RWPE1 (cell line): ENCODE measurements at regions not wholly inside any gene's neighbourhood (a gene's known extent, or its start where the extent isn't known, plus 50 kb on each side); places are given as distances from the start of the nearest gene placed in this dataset.
"Not testable (repeated sequence)": the region's sequence is repeated elsewhere in the genome, so short reads cannot be mapped to it uniquely, and the experiment has no call there.

Experiments used
- CTCF ChIA-PET: fragments of 350-600 bp; sonication (Branson Sonifier 250); formaldehyde crosslinking; extraction: SDS; loops from one replicate; lab custom pipeline; 2021; lab: Yijun Ruan, JAX
- POLR2A ChIA-PET: fragments of 400-600 bp; formaldehyde crosslinking; extraction: SDS; loops from one replicate; lab custom pipeline; 2020; ENCODE audit warnings: antibody characterized with exemption; ENCODE audit not compliant: low non-redundant PET; lab: Yijun Ruan, JAX
- DNase-seq: peaks from one replicate; pipeline ENCODE4 v3.0.0; 2012; ENCODE audit warnings: low spot score
- H3K27ac ChIP-seq: fragments of 450-650 bp; 2 replicates; pipeline ENCODE4 v1.5.1; 2017
- TF ChIP-seq, protein P1 (sequence below): fragments of 450-650 bp; conservative IDR thresholded peaks from 2 replicates; pipeline ENCODE4 v1.5.1; 2017; ENCODE audit warnings: low read depth, mild to moderate bottlenecking

DNA sequence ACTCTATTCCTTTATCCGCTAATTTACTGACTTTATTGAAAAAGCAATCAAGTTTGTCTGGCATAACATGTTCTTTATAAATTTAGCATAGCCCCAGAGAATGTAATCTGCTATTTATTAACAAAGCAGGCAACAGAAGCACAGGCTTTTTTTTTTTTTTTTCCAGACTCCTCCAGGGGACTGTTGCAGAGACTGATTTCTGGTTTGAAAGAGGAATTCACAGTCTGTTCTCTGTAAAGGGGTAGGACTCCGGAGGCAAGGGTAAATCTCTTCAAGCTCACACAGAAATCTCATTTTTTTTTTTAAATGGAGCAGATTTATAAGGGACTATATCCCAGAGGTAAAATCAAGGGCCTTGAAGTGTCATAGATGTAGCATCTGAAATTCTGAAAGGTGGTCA lies 1386.5 kb upstream of the CDH8 start:
- ChIA-PET POLR2A (no interaction called here), CTCF (interaction anchor here (0.7 kb wide), 1 partner anchor 403 kb away, joined by 3 read pairs; no protein-coding TSS in a partner anchor)
- TF ChIP-seq, protein P1, sequence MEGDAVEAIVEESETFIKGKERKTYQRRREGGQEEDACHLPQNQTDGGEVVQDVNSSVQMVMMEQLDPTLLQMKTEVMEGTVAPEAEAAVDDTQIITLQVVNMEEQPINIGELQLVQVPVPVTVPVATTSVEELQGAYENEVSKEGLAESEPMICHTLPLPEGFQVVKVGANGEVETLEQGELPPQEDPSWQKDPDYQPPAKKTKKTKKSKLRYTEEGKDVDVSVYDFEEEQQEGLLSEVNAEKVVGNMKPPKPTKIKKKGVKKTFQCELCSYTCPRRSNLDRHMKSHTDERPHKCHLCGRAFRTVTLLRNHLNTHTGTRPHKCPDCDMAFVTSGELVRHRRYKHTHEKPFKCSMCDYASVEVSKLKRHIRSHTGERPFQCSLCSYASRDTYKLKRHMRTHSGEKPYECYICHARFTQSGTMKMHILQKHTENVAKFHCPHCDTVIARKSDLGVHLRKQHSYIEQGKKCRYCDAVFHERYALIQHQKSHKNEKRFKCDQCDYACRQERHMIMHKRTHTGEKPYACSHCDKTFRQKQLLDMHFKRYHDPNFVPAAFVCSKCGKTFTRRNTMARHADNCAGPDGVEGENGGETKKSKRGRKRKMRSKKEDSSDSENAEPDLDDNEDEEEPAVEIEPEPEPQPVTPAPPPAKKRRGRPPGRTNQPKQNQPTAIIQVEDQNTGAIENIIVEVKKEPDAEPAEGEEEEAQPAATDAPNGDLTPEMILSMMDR = no peak
- DNase-seq = no peak
- H3K27ac ChIP-seq = no peak overlapping the region

DNA sequence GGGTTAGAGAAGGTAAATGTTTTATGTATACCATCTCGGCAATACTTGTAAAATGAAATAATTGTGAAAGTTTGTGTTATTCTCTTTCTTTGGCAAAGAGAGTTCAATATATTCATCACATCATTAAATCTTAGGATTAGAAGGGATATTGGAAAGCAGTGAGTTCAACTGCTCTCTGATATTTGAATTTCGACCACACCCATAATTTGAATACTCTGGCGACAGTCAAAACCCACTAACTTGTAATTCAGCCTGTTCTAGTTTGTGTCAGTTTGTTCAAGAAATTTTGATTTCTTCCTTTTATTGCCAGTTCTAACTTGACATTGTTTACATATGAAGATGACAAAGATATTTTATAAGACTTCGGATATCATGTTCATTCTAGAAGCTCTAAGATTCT lies 1380.5 kb upstream of the CDH8 start:
- no peak overlapping the region for H3K27ac ChIP-seq
- no peak for DNase-seq
- POLR2A ChIA-PET = no interaction called here
- CTCF ChIA-PET = no interaction called here
- TF ChIP-seq, protein P1 = no peak

DNA sequence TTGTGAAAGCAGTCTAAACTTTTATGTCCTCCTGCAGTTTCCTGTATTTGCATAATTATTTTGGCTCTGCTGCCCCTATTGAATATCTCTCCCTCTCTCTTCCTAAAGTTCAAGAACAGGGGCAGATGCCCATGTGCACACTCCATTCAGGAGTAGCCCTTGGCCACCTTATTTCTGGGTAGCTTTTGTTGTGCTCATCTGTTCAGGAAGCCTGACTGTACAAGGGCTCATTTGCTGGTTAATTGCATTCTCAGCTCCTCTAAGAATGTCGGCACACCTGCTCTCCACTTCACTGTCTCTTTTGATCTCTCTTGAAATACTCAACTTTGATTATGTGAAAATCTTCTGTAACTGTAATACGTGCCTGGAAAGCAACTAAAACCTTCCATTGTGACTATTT lies 1378.8 kb upstream of the CDH8 start:
- DNase-seq = no peak
- TF ChIP-seq, protein P1 = no peak
- no peak overlapping the region for H3K27ac ChIP-seq
- CTCF ChIA-PET = no interaction called here
- POLR2A ChIA-PET = no interaction called here

DNA sequence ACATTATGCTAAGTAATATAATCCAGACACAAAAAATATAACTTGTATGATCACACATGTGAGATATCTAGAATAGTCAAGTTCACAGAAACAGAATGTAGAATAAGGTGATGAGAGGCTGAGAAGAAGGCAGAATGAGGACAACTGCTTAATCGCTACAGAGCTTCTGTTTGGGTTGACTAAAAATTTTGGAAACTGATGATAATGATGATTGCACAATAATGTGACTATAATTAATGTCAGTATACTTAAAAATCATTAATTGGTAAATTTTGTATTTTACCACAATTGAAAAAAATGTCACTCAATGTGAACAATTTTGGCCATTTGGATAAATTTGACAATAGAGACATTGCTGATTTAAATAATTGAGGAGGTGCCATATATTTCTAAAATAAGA lies 1374.4 kb upstream of the CDH8 start:
- no peak for DNase-seq
- CTCF ChIA-PET = no interaction called here
- H3K27ac ChIP-seq = no peak overlapping the region
- TF ChIP-seq, protein P1 = no peak
- POLR2A ChIA-PET = no interaction called here

DNA sequence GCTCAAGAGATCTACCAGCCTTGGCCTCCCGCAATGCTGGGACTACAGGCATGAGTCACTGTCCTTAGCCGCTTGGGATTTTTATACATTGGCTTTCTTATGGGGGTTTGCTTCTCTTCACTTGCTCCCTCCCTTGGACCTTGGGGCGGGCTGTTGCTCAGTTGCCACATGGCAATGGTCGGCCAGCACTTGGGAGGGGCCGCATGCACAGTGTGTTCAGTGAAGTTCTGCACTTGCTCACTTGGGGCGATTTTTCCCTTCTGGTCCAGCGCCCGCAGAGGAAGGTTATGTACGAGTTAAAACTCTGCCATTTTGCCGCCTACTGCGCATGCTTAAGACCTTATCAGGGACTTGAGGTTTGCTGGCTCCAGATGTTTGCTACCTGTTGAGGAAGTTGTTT lies 1367.6 kb upstream of the CDH8 start:
- no peak for DNase-seq
- no peak overlapping the region for H3K27ac ChIP-seq
- TF ChIP-seq, protein P1 = no peak
- ChIA-PET CTCF (no interaction called here), POLR2A (no interaction called here)

DNA sequence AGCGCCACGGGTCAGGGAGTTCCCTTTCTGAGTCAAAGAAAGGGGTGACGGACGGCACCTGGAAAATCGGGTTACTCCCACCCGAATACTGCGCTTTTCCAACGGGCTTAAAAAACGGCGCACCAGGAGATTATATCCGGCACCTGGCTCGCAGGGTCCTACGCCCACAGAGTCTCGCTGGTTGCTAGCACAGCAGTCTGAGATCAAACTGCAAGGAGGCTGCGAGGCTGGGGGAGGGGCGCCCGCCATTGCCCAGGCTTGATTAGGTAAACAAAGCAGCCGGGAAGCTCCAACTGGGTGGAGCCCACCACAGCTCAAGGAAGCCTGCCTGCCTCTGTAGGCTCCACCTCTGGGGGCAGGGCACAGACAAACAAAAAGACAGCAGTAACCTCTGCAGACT lies 1352.0 kb upstream of the CDH8 start:
- CTCF ChIA-PET, POLR2A ChIA-PET, H3K27ac ChIP-seq, DNase-seq: not testable (repeated sequence)

DNA sequence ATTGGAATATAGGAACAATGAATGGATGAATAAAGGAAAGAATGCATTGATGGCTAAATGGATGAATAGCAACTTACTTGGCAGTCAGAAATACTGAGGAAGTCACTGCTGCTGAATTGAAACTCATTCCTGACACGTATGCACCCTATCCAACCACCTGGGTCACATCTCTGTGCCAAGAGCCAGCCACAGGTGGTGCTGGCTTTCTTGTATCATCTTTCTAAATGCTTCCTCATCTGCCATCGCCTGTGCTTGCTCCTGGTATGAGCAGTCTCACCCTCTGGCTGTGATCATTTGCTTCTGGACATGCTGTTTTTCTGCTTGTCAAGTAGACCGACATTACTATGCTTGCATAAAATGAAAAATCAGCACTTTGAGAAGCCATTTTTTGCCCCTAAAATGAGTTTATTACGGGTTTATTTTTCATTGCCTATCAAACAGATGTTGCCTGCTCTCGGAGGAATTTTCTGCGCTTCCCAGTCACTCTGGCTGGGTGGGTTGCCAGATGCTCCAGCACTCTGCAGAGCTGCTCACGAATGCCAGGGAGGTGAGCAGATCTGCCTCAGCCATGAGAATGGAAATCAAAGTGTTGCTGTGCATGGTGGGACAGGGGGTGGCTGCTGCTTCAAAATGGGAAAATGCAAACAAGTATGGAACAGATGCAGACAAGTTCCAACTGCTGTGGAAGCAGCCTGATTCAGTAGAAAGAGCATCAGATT lies 1349.6 kb upstream of the CDH8 start:
- DNase-seq = no peak
- no peak overlapping the region for H3K27ac ChIP-seq
- ChIA-PET POLR2A (no interaction called here), CTCF (no interaction called here)
- TF ChIP-seq, protein P1 = no peak
